ENCODE measurements at regions not wholly inside any gene's neighbourhood (a gene's known extent, or its start where the extent isn't known, plus 50 kb on each side); places are given as distances from the start of the nearest gene placed in this dataset.

- Mint-ChIP-seq H3K27ac (ENCODE audit: unreplicated experiment) (no peak overlapping the region), H3K36me3 (ENCODE audit: unreplicated experiment) (no peaks in the 10 kb centered on the region), H3K27me3 (ENCODE audit: unreplicated experiment) (no peaks in the 10 kb centered on the region), H3K9me3 (ENCODE audit: unreplicated experiment) (no peaks in the 10 kb centered on the region), H3K4me1 (ENCODE audit: unreplicated experiment) (no peaks in the 10 kb centered on the region), H3K4me3 (ENCODE audit: unreplicated experiment) (no peak overlapping the region)
- TF ChIP-seq CTCF (IDR thresholded peaks at IDR 0.05), result no peak
- no peak for DNase-seq (ENCODE audit: extremely low spot score, unreplicated experiment)
These were observed 436.5 kb upstream of the DAB1 start for GRCh38 chr1:57860325-57860724.

- DNase-seq (ENCODE audit: extremely low spot score, unreplicated experiment), result no peak
- Mint-ChIP-seq H3K36me3 (ENCODE audit: unreplicated experiment) (no peaks in the 10 kb centered on the region), H3K4me1 (ENCODE audit: unreplicated experiment) (no peaks in the 10 kb centered on the region), H3K27ac (ENCODE audit: unreplicated experiment) (no peak overlapping the region), H3K9me3 (ENCODE audit: unreplicated experiment) (no peaks in the 10 kb centered on the region), H3K4me3 (ENCODE audit: unreplicated experiment) (no peak overlapping the region), H3K27me3 (ENCODE audit: unreplicated experiment) (no peaks in the 10 kb centered on the region)
- TF ChIP-seq CTCF (IDR thresholded peaks at IDR 0.05), result no peak
These were observed 434.9 kb upstream of the DAB1 start for GRCh38 chr1:57858740-57859139.

- H3K4me1 Mint-ChIP-seq (ENCODE audit: unreplicated experiment), result no peaks in the 10 kb centered on the region
- no peaks in the 10 kb centered on the region for H3K36me3 Mint-ChIP-seq (ENCODE audit: unreplicated experiment)
- no peak for TF ChIP-seq CTCF (IDR thresholded peaks at IDR 0.05)
- no peak for DNase-seq (ENCODE audit: extremely low spot score, unreplicated experiment)
- no peaks in the 10 kb centered on the region for H3K9me3 Mint-ChIP-seq (ENCODE audit: unreplicated experiment)
- no peak overlapping the region for H3K27ac Mint-ChIP-seq (ENCODE audit: unreplicated experiment)
- H3K27me3 Mint-ChIP-seq (ENCODE audit: unreplicated experiment), result no peaks in the 10 kb centered on the region
- H3K4me3 Mint-ChIP-seq (ENCODE audit: unreplicated experiment), result no peak overlapping the region
These were observed 433.9 kb upstream of the DAB1 start for GRCh38 chr1:57857809-57858208.

GRCh38 chr1:57854436-57854835, 430.6 kb upstream of the DAB1 start:
- Mint-ChIP-seq H3K4me3 (ENCODE audit: unreplicated experiment) (no peak overlapping the region), H3K9me3 (ENCODE audit: unreplicated experiment) (no peaks in the 10 kb centered on the region), H3K27me3 (ENCODE audit: unreplicated experiment) (no peaks in the 10 kb centered on the region), H3K27ac (ENCODE audit: unreplicated experiment) (no peak overlapping the region), H3K36me3 (ENCODE audit: unreplicated experiment) (no peaks in the 10 kb centered on the region), H3K4me1 (ENCODE audit: unreplicated experiment) (peaks cover 1% of the 10 kb centered on the region)
- DNase-seq (ENCODE audit: extremely low spot score, unreplicated experiment), result no peak
- TF ChIP-seq CTCF (IDR thresholded peaks at IDR 0.05), result no peak

- no peaks in the 10 kb centered on the region for H3K9me3 Mint-ChIP-seq (ENCODE audit: unreplicated experiment)
- TF ChIP-seq CTCF (IDR thresholded peaks at IDR 0.05), result no peak
- no peak overlapping the region for H3K4me3 Mint-ChIP-seq (ENCODE audit: unreplicated experiment)
- peaks cover 7% of the 10 kb centered on the region for H3K4me1 Mint-ChIP-seq (ENCODE audit: unreplicated experiment)
- H3K36me3 Mint-ChIP-seq (ENCODE audit: unreplicated experiment), result no peaks in the 10 kb centered on the region
- no peak overlapping the region for H3K27ac Mint-ChIP-seq (ENCODE audit: unreplicated experiment)
- no peak for DNase-seq (ENCODE audit: extremely low spot score, unreplicated experiment)
- H3K27me3 Mint-ChIP-seq (ENCODE audit: unreplicated experiment), result peaks cover 2% of the 10 kb centered on the region
These were observed 426.5 kb upstream of the DAB1 start for GRCh38 chr1:57850176-57850940.

Data from osteocyte (in vitro differentiated cells).